Mucosa of descending colon (tissue), 3 donors: ENCODE measurements at regions not wholly inside any gene's neighbourhood (a gene's known extent, or its start where the extent isn't known, plus 50 kb on each side); places are given as distances from the start of the nearest gene placed in this dataset.

Source experiments
- ATAC-seq: fragments of 200-7000 bp; cut with Tn5 transposase; one replicate; pipeline ENCODE4 v1.9.1; 2020; ENCODE audit warnings: mild to moderate bottlenecking, moderate library complexity
- DNase-seq, 3 donors: peaks; one replicate each; pipeline ENCODE4 v3.0.0-alpha.2; 2020
- H3K36me3 ChIP-seq: fragments of 200-600 bp; one replicate; pipeline ENCODE4 v1.8.0; 2021; ENCODE audit warnings: low read depth, mild to moderate bottlenecking
- H3K4me1 ChIP-seq: fragments of 200-600 bp; one replicate; pipeline ENCODE4 v1.8.0; 2021; ENCODE audit warnings: low read depth, mild to moderate bottlenecking
- H3K4me3 ChIP-seq: fragments of 200-600 bp; one replicate; pipeline ENCODE4 v1.8.0; 2021; ENCODE audit warnings: mild to moderate bottlenecking
- H3K9me3 ChIP-seq: fragments of 200-600 bp; one replicate; pipeline ENCODE4 v1.8.0; 2021; ENCODE audit warnings: mild to moderate bottlenecking
- CTCF ChIP-seq: fragments of 200-600 bp; IDR thresholded peaks from one replicate; pipeline ENCODE4 v1.8.0; 2022; ENCODE audit warnings: antibody characterized with exemption, mild to moderate bottlenecking
- intact Hi-C, 2 donors: fragments of 100-400 bp; cut with DNase I in 1 of 2; cut with micrococcal nuclease in 1 of 2; formaldehyde crosslinking; loops; one replicate each; pipeline versions ENCODE4 v1.11.0 to v1.11.1; 2022; cut with DNase I, micrococcal nuclease
- donor health status: DM: no; HTN: no; CAD: no; lungs with moderate emphysema.
- donor health status: DM: no; HTN: no; CAD: no.
- donor health status: DM: no; HTN: yes; CAD: no.

GRCh38 chr4:20420916-20421602, 169.4 kb downstream of the SLIT2 start:
- intact Hi-C loops, result loop anchor here in 1 of 2 donors (10.0 kb wide), 1 partner anchor 114 kb away; no protein-coding TSS in a partner anchor
- no peaks in the 10 kb centered on the region for H3K4me1 ChIP-seq
- ATAC-seq (no peak), DNase-seq (no peak)
- H3K9me3 ChIP-seq, result no peaks in the 10 kb centered on the region
- TF ChIP-seq CTCF, result no peak
- no peaks in the 10 kb centered on the region for H3K36me3 ChIP-seq
- no peak overlapping the region for H3K4me3 ChIP-seq

GRCh38 chr4:20421603-20421985, 169.9 kb downstream of the SLIT2 start:
- Histone ChIP-seq H3K36me3 (no peaks in the 10 kb centered on the region), H3K9me3 (no peaks in the 10 kb centered on the region), H3K4me1 (no peaks in the 10 kb centered on the region), H3K4me3 (no peak overlapping the region)
- no peak for ATAC-seq
- DNase-seq, result no peak
- intact Hi-C loops, result loop anchor here in 1 of 2 donors (10.0 kb wide), 1 partner anchor 113 kb away; no protein-coding TSS in a partner anchor
- TF ChIP-seq CTCF, result no peak

- Histone ChIP-seq H3K9me3 (no peaks in the 10 kb centered on the region), H3K4me3 (no peak overlapping the region), H3K4me1 (no peaks in the 10 kb centered on the region), H3K36me3 (no peaks in the 10 kb centered on the region)
- peak in 2 of 3 donors; percentile 23 to 67 for DNase-seq
- intact Hi-C loops, result loop anchor here in 1 of 2 donors (10.0 kb wide), 1 partner anchor 112 kb away; no protein-coding TSS in a partner anchor
- ATAC-seq, result peak; percentile 86
- TF ChIP-seq CTCF, result peak; percentile 32
Measured at GRCh38 chr4:20422398-20422797, 170.7 kb downstream of the SLIT2 start.

GRCh38 chr4:20423420-20423819, 171.7 kb downstream of the SLIT2 start:
- intact Hi-C loops, result loop anchor here in 1 of 2 donors (10.0 kb wide), 1 partner anchor 111 kb away; no protein-coding TSS in a partner anchor
- H3K36me3 ChIP-seq, result no peaks in the 10 kb centered on the region
- TF ChIP-seq CTCF, result no peak
- no peak overlapping the region for H3K4me3 ChIP-seq
- DNase-seq (no peak), ATAC-seq (no peak)
- H3K9me3 ChIP-seq, result no peaks in the 10 kb centered on the region
- H3K4me1 ChIP-seq, result no peaks in the 10 kb centered on the region

GRCh38 chr4:20426028-20426427, 174.3 kb downstream of the SLIT2 start:
- ATAC-seq (no peak), DNase-seq (no peak)
- Histone ChIP-seq H3K36me3 (no peaks in the 10 kb centered on the region), H3K4me3 (no peak overlapping the region), H3K9me3 (no peaks in the 10 kb centered on the region), H3K4me1 (no peaks in the 10 kb centered on the region)
- intact Hi-C loops, result loop anchor here in 1 of 2 donors (10.0 kb wide), 1 partner anchor 109 kb away; no protein-coding TSS in a partner anchor
- no peak for TF ChIP-seq CTCF
